GM12878 (cell line): ENCODE measurements at regions not wholly inside any gene's neighbourhood (a gene's known extent, or its start where the extent isn't known, plus 50 kb on each side); places are given as distances from the start of the nearest gene placed in this dataset.

Experiments
- CREB1 ChIP-seq: IDR thresholded peaks from 2 replicates; pipeline ENCODE4 v1.6.1; 2012; ENCODE audit warnings: low read depth, mild to moderate bottlenecking, inconsistent platforms
- CTCF ChIP-seq, 3 experiments: IDR thresholded peaks in 2 of 3; conservative IDR thresholded peaks in 1 of 3; 2 replicates each; pipeline ENCODE4 v1.5.1; 2011; ENCODE audit warnings: low read depth in 3 of 3, low read length in 3 of 3, mild to moderate bottlenecking in 3 of 3, control low read depth in 2 of 3, moderate library complexity in 2 of 3, inconsistent platforms in 1 of 3, mixed read lengths in 1 of 3; ENCODE audit not compliant: control insufficient read depth in 2 of 3, insufficient read depth in 1 of 3; ENCODE audit errors: extremely low read depth in 1 of 3
- DPF2 ChIP-seq: fragments of 450-650 bp; IDR thresholded peaks from 2 replicates; pipeline ENCODE4 v1.6.1; 2017; ENCODE audit warnings: mild to moderate bottlenecking
- KAT2A ChIP-seq: conservative IDR thresholded peaks from 2 replicates; pipeline ENCODE4 v1.6.1; 2011; ENCODE audit warnings: low read depth, low read length; ENCODE audit not compliant: control insufficient read depth
- POLR2A ChIP-seq: IDR thresholded peaks from 2 replicates; pipeline ENCODE4 v1.6.1; 2011; ENCODE audit warnings: low read depth, mild to moderate bottlenecking, low read length
- RBBP5 ChIP-seq: fragments of 200-600 bp; sonication (generic); conservative IDR thresholded peaks from 2 replicates; pipeline ENCODE4 v1.6.1; 2016
- REST ChIP-seq: IDR thresholded peaks from 2 replicates; pipeline ENCODE4 v1.6.1; 2012; ENCODE audit warnings: mild to moderate bottlenecking, low read depth, low read length
- SUZ12 ChIP-seq: fragments of 200-600 bp; sonication (generic); IDR thresholded peaks from one replicate; pipeline ENCODE4 v1.6.1; 2018; ENCODE audit warnings: antibody characterized with exemption, mild to moderate bottlenecking; ENCODE audit not compliant: unreplicated experiment
- USF2 ChIP-seq: IDR thresholded peaks from 2 replicates; pipeline ENCODE4 v1.6.1; 2011; ENCODE audit warnings: low read depth, low read length, improper control_type of control experiment, borderline replicate concordance
- ZNF384 ChIP-seq: IDR thresholded peaks from 2 replicates; pipeline ENCODE4 v1.6.1; 2012; ENCODE audit warnings: low read depth, mild to moderate bottlenecking, low read length, improper control_type of control experiment, borderline replicate concordance

GRCh38 chr3:127458696-127459604 lies 131.6 kb downstream of the TPRA1 start:
- TF ChIP-seq CTCF (IDR thresholded peaks at IDR 0.05 in 2 of 3, conservative IDR thresholded peaks at IDR 0.05 in 1 of 3; ENCODE audit: control insufficient read depth in 2 of 3, extremely low read depth in 1 of 3, insufficient read depth in 1 of 3, low read depth in 3 of 3, low read length in 3 of 3) (no peak), CREB1 (no peak), SUZ12 (no peak), RBBP5 (no peak), REST (peak; percentile 90), USF2 (no peak), POLR2A (no peak), DPF2 (no peak), KAT2A (no peak), ZNF384 (no peak)
